DMS79 (cell line): ENCODE measurements at regions not wholly inside any gene's neighbourhood (a gene's known extent, or its start where the extent isn't known, plus 50 kb on each side); places are given as distances from the start of the nearest gene placed in this dataset.

ENCODE experiments used
- DNase-seq: peaks from one replicate; lab custom pipeline; 2025; lab: John Stamatoyannopoulos, UW

DNA sequence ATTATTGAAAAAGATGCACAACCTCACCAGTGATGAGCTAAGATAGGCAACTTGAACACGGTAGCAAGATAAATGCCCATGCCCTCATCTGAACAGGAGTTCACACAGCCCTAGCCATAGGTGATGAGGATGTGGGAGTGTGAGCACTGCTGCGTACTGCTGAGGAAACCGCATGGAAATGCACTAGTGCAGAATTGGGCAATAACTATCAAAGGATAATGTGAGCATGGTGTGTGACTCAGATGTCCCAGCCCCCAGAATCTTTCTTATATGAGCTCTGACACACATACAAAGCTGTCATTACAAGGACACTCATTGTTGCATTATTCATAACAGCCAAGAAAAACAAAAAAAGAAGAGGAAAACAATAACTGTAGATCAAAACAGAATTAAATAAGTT, 521.2 kb downstream of the IRX1 start:
- no peak for DNase-seq

DNA sequence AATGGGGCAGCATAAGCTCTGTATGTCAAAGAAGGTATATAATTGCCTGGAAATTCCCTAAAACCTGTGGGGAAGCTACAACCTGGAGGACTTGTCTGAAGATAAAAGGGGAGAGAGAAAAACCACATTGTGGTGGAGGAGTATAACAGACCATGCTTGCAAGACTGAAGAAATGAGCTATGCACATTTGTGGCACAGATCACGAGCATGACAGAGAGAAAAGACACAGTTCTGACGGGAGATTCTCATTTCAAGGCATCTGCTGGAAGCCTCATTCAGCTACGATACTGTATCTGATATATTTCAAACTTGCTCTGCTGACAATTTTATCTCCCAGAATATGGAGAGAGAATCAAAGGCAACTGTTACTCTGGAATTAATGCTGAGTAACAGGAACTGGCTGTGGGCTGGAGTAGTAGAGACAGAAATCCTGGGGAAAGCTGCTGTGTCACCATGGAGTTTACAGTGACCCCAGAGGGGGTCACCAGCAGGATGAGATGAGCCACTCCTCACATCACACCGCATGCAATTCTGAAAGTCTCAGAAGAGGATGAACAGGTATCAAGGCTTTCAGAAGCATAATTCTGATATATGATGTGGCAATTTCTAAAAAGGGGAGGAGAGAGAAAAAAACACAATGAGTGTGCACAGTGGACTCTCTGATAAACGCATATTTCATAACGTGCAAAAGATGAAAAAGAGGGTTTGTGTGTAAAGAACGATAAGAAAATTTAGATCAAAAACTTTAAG, 528.8 kb downstream of the IRX1 start:
- DNase-seq = no peak

DNA sequence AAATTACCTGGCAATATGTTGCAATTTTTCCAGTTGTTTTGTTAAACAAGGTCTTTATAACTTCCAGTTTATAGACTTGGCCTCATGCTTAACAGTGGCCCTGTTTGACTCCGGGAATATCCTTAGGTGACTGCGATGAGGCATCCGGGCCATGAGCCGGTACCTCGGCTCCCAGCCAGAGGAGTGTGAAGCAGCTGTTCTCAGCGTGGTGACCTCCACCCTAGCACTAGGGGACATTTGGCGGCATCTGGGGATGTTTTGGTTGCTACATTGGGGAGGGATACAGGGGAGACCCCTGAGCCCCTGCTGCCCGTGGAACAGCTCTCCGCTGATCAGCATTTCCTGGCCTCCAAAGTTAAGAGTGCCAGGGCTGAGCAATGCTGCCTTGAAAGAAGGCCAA, 533.4 kb downstream of the IRX1 start:
- DNase-seq = no peak

DNA sequence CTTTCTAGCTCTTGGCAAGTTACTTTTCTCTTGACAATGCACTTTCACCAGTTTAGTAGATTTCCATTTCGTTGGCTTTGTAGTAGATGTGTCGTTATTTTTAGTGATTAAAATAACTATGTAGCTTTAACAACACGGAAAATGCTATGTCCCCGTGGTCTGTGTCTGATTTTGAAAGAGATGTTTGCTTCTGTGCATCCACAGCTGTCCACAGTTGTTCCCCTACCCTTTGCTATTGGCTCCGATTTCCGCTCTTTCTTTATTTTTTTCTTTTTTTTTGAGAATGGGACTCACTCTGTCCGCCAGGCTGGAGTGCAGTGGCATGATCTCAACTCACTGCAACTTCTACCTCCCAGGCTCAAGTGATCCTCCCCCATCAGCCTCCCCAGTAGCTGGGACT, 533.9 kb downstream of the IRX1 start:
- DNase-seq = no peak

DNA sequence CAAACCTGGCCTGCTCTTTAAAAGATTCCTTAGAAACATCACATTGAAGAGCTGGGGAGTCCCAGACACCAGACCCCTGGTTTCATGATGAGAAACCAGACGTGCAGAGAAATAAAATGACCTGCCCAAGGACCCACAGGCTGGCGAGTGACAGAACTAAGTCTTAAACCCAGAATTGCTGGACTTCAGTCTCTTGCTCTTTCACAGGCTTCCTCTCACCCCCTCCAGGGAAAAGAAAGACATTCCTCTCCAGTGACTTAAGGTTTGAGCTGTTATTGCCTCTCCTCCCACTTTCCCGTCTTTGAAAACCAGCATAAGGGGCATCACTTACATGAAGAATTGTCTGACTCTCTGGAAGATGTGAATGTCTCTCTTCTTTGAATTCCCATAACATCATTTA, 535.2 kb downstream of the IRX1 start:
- DNase-seq = no peak

DNA sequence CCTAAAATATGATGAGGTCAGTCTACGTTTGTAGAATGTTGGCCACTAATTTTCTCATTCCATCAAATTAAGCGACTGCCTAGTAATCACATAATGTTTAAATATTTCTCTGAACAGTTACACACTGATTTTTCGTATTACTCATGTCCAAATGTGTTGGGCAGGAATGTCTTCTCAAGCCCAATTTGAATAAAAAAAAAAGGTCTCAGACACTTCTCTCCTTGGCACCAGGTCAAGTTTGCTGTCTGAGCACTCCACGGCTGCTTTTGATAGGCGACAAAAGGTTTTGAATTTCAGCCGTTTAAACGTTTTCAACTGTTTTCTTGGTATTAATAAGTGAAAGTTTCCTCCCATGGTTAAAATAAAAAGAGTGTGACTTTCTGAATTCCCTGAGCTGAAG, 542.1 kb downstream of the IRX1 start:
- no peak for DNase-seq

DNA sequence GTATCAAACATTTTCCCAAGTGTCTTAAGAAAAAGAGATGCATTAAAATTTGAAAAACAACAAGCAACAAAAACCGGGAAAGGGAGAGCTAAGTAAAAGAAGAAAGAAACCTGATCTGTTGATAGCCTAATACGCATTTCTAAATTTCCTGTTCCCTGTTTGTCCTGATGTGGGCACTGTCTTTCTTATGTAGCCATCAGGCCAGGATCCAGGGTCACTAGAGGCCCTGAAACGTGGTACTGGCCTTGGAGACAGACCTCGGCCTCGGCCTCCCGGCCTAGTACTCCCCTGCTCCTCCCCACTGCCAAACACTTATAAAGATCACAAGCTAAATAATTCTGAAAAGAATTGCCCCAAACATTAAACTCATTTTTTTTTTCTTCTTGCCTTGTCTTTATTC, 547.2 kb downstream of the IRX1 start:
- no peak for DNase-seq

DNA sequence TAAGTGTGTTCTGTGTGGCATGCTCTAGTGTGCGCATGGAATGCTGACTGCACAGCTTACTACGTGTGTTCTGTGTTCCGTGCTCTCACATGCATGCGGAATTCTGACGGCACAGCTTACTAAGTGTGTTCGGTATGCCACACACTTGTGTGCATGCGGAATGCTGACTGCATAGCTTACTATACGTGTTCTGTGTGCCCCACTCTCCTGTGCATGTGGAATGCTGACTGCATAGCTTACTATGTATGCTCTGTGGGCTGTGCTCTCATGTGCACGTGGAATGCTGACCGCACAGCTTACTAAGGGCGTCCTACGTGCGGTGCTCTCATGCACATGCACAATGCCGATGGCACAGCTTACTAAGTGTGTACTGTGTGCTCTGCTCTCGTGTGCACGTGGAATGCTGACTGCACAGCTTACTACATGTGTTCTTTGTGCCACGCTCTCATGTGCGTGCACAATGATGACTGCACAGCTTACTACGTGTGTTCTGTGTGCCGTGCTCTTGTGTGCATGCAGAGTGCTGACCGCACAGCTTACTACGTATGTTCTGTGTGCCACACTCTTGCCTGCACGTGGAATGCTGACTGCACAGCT, 548.9 kb downstream of the IRX1 start:
- DNase-seq = no peak

DNA sequence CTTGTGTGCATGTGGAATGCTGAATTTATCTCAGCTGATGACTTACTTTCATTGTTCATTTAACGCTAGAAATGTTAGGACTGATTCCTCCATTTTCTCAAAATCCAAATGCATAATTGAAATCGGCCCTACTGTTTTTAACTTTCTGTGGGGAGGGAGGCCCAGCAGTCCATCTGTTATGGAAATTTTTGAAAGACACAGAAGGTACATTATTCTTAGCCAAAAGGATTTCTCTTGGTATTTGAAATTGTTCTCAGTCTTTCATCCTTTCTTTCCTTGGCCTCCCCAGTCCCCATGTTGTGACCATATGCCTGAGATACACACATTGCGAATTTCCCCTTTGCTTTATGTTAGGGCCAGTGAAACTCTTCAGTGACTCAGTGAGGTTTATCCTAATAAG, 549.9 kb downstream of the IRX1 start:
- DNase-seq = no peak

DNA sequence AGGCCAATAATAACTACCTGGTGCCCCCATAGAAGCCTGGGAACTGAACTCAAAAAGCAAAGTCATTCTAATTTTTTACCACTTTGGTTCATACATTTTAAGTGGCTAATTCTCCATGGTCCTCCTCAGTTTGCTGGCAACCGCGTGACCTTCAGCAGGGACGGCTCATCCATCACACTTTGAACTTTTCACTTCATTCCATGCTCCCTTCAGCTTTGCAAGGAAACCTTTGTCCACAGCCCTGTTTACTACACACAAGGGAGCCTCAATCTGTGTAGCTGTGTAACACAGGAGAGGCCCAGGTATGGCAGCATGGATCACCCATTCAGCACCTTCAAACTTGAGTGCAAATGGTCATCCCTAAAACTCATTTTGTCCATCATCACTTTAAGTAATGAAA, 552.4 kb downstream of the IRX1 start:
- no peak for DNase-seq

DNA sequence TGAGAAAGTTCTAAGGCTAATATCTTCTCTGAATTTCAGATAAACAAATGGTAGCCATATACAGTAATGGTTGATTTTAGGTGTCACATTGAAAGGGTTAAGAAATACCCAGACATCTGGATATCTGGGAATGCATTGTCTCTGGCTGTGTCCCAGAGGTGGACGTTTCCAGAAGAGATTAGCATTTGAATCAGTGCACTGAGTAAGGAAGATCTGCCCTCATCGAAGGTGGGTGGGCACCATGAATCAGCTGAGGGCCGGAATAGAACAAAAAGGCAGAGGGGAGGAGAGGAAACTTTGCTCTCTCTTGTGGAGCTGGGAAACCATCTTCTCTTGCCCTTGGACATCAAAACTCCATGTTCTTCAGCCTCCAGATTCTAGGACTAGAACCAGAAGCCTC, 554.4 kb downstream of the IRX1 start:
- no peak for DNase-seq

DNA sequence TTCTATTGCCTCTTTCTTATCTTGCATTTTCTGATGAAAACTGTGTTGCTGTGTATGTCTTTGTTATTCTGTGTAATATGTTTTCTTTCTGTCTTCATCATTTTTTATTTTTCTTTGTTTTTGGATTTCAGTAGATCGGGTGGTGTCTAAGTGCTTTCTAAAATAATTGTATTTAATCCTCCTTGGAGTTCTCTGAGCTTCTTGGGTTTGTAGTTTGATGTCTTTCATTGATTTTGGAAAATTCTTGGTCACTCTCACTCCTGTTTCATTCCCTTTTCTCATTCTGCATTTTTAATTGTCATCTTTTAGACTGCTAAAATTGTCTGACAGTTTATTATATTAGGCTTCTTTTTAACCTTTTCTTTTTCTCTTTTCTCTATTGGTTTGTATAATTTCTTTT, 560.5 kb downstream of the IRX1 start:
- no peak for DNase-seq

DNA sequence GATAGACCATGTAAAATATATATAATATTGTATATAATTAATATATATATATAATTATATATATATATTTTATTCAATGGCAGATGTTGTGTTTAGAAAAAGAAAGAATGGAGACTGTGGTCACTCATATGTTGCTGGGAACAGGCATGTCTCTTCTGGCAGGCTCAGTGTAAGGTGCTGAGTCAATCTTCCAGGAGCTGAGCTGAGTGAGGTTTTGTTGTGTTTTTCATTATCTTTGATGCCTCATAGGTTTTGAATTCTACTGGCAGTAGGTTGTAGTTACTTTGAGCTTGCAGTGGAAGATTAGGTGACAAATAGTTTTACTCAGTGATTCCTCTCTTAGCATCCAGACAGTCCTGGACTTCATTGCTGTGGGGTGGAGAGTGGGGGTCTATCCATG, 561.3 kb downstream of the IRX1 start:
- no peak for DNase-seq

DNA sequence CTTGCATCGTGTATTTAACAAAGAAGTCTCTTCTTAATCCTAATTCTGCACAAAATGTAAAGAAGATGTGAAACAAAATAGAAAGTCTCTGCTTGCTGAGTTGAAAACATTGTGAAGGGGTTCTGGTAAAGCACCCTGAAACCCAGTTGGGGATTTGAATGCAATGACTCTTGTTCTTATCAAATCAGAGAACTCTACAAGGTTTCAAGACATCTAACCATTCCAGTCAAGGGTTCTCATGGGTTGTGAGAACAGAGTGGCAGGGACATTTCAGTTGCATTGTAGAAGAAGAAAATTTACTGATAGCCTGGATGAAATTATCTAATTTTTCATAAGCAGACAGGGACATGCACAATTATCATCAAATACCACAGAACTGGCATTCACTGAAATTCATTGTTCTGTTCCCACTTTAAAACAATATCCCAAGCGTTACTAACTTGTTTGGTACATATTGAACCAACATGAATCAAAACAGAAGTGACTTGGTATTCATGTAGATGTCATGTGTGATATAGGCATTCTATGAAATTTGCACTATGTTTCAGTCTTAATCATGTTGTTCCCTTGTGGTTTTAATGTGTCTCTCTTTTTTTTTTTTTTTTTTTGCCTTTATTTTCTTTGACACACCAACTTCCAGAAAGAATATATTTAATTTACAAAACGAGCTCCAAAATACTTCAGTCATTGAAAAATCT, 563.3 kb downstream of the IRX1 start:
- no peak for DNase-seq

DNA sequence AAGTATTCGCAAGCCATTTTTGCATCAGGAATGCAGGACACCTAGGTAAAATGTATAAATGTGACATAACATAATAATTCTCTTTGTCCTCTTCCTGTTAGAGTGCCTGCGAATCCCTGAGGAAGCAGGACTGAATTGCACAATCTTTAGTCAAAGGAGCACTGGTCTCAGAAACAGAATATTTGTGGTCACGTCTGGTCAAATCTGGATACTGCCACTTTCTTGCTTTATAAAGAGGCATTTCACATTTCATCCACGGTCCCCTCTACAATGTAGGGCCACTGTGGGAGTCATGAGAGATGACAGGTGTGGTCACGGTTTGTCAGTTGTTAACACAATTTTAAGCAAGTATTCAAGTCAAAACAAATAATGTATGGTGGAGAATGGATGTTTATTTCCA, 564.0 kb downstream of the IRX1 start:
- no peak for DNase-seq

DNA sequence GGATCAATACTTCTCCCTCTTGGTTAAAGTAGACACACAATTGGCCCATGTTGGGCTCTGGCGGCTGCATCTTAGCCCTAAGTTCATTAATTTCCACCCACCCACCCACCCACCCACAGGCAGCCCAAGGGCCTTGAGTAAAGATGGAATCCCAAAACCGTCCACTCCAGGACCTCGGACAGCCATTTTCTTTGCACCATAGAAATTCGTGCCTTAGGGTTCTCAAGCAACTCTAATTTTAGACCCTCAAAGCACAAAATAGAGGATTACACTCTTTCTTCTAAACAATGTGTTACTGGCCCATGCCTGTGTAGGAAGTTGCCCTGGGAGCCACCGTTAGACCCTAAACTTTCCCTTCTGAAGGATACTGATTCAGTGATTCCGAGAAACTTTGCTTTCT, 568.5 kb downstream of the IRX1 start:
- DNase-seq = no peak

DNA sequence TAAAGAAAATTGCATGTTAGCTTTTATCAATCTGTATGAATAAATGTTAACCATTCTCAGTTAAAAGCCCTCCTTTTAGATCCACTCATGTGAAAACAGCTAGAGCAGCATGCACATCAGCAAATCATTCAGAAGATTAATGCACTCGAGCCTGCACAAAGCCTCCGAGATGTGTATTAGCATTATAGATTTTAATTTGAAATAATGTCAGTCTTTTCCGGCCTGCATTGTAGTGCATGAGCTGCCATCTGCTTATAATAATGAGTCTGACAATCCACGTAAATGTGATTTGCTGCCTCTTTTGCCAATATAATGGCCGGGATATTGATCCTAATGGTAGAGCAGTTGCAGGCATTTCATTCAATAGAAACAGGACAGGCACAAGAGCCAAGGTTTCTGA, 585.1 kb downstream of the IRX1 start:
- DNase-seq = no peak

DNA sequence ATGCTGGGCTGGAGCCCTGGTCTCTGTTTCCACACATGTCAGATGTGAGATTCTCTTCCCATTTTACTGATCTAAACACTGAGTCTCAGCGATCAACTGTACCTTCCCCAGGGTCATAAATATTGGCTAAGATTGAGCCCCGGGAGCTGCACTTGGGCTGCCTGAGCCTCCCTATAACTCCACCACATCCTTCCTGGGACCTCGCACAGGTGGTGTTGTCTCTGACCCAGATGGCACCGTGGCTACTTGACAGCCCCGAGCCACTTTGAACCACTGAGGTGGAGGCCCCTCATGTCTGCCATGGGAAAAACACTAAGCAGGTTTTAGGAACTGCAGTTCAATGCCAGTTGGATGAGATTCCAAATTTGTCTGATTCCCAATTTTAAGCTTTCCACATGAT, 586.5 kb downstream of the IRX1 start:
- DNase-seq = no peak

DNA sequence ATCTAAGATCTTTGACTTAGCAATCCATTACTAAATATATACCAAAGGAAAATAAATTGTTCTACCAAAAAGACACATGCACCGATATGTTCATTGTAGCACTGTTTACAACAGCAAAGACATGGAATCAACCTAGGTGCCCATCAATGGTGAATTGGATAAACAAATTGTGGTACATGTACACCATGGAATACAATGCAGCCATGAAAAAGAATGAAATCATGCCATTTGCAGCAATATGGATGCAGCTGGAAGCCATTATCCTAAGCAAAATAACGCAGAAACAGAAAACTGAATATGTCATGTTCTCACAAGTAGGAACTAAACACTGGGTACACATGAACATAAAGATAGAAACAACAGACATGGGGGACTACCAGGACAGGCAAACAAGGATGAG, 589.5 kb downstream of the IRX1 start:
- no peak for DNase-seq

DNA sequence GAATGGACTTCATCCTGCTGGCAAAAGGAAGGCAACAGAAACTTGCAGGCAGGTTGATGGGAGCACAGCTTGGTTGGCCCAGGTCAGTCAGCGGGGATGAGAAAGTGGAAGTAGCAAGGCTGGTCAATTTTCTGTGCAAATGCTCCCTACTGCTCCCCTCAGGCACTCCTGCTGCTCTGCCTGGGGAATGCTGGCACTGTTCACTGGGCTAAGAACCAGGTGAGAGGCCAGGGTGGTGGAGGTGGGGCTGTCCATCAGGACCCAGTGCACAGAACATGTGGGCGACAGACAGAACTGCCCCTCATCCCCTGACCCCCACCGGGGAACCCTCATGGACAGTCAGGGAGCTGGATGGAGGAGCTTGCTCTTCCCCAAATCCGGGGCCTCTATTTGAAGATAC, 593.1 kb downstream of the IRX1 start:
- no peak for DNase-seq

DNA sequence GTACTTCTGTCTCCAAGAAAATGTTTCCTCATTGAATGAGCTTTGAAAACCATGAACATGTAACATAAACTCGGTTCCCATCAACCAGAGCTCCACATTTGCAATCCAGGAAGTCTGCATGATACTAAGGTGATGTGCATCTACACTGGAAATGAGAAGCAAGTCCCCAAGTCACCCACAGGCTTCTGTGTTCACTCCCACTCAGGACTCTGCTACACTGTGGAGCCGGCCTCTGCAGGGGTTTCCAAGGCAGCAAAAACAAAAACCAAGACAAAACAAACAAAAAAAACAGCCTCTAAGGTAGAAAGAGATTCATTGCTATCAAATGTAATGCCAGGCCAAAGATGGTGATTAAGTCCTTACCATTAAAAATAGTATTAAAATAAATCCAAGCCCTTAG, 593.7 kb downstream of the IRX1 start:
- no peak for DNase-seq

DNA sequence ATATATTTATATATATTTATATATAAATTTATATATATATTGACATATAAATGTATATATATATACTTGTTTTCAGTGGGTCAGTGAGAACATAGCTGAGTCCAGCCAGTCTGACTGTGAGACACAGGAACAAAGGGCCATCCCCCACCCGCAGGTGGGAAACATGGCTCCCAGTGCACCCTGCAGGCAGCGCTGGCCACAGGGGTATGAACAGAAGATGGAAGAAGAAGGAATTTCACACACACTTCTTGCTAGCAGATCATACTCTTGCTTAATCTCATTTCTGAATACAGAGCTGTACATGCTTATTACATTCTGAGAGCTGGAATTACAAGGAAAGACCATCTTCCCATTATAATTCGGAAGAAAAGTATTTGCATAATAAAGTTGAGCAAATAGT, 595.4 kb downstream of the IRX1 start:
- no peak for DNase-seq

DNA sequence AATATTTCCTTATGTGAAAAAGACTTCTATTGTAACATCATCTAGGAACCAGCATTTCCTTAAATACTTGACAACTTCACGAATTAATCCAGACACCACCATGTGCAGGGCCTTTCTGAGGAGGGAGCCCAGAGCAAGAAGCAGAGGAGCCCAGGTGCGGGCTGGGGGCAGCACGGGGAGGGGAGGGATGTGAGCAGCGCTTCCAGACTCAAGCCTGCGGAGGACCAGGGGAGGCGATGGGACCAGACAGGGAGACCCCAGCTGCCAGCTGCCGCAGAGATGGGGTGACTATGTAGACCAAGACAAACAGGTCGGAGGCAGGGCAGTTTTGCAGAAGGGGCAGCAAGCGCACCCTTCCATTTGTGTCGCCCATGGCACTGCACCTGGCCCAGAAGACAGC, 596.1 kb downstream of the IRX1 start:
- no peak for DNase-seq

DNA sequence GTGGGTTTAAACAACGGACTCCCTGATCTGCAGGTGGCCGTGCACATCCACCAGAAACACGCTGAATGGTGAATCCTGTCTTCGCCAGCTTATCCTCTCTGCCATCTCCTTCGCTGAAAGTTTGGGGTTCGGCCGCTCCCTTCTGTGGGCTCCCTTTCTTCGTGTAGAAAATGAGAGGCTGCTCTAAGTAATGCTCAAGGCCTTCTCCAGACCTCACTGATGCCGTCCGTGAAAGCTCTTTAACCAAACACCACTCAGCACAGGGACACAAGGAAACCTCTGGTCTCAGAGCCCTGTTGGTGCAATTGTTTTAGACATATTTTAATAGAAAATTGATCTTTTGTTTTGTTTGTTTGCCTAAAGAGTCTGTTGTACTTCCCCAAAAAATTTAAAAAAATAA, 596.5 kb downstream of the IRX1 start:
- no peak for DNase-seq
